HEK293 (cell line): ENCODE measurements at regions not wholly inside any gene's neighbourhood (a gene's known extent, or its start where the extent isn't known, plus 50 kb on each side); places are given as distances from the start of the nearest gene placed in this dataset.

Experiments
- CTCF ChIA-PET: fragments of 350-600 bp; formaldehyde crosslinking; extraction: SDS; loops from one replicate; lab custom pipeline; 2021; ENCODE audit warnings: antibody characterized with exemption; lab: Yijun Ruan, JAX
- POLR2A ChIA-PET: fragments of 300-600 bp; formaldehyde crosslinking; extraction: SDS; loops from one replicate; lab custom pipeline; 2020; ENCODE audit warnings: antibody characterized with exemption, inconsistent platforms; lab: Yijun Ruan, JAX
- H3K27ac ChIP-seq: fragments of 200-500 bp; sonication (Bioruptor generic); 2 replicates; pipeline ENCODE4 v1.5.1; 2014; ENCODE audit warnings: low read depth, low read length, control low read depth, inconsistent platforms; ENCODE audit errors: extremely low read depth
- H3K36me3 ChIP-seq, 2 experiments: fragments of 200-500 bp in 1 of 2; sonication (Bioruptor generic) in 1 of 2; 1 replicate in 1 of 2; 2 replicates in 1 of 2; pipeline ENCODE4 v1.5.1; 2014 to 2017; ENCODE audit warnings: inconsistent platforms in 2 of 2, low read length in 2 of 2; ENCODE audit not compliant: control insufficient read depth in 2 of 2, insufficient read depth in 1 of 2
- H3K4me1 ChIP-seq: fragments of 200-500 bp; sonication (Bioruptor generic); 2 replicates; pipeline ENCODE4 v1.5.1; 2014; ENCODE audit warnings: mild to moderate bottlenecking, low read length, inconsistent platforms; ENCODE audit not compliant: control insufficient read depth, insufficient read depth
- H3K4me3 ChIP-seq: 2 replicates; pipeline ENCODE4 v1.5.1; 2011; ENCODE audit warnings: low read depth, mild to moderate bottlenecking, control low read depth, low read length, moderate library complexity
- H3K9me3 ChIP-seq: fragments of 200-500 bp; sonication (Bioruptor generic); 2 replicates; pipeline ENCODE4 v1.5.1; 2014; ENCODE audit warnings: low read depth, low read length, inconsistent platforms; ENCODE audit not compliant: control insufficient read depth, insufficient read depth
- IKZF3 ChIP-seq: fragments of 450-650 bp; IDR thresholded peaks from 2 replicates; pipeline ENCODE4 v1.5.0; 2018; ENCODE audit warnings: missing biosample characterization, mild to moderate bottlenecking, missing genetic modification characterization, moderate library complexity
- KLF8 ChIP-seq: fragments of 450-650 bp; formaldehyde crosslinking; IDR thresholded peaks from 2 replicates; pipeline ENCODE4 v1.5.1; 2016; ENCODE audit warnings: missing biosample characterization, missing genetic modification characterization
- KLF9 ChIP-seq: fragments of 450-650 bp; formaldehyde crosslinking; IDR thresholded peaks from 2 replicates; pipeline ENCODE4 v1.5.1; 2016; ENCODE audit warnings: missing biosample characterization, missing genetic modification characterization, low read depth
- PRDM1 ChIP-seq: fragments of 450-650 bp; formaldehyde crosslinking; IDR thresholded peaks from 2 replicates; pipeline ENCODE4; 2016; ENCODE audit warnings: missing biosample characterization, missing genetic modification characterization
- SP2 ChIP-seq: fragments of 450-650 bp; formaldehyde crosslinking; IDR thresholded peaks from 2 replicates; pipeline ENCODE4 v1.5.1; 2016; ENCODE audit warnings: missing biosample characterization, missing genetic modification characterization
- YY1 ChIP-seq: fragments of 450-650 bp; formaldehyde crosslinking; IDR thresholded peaks from 2 replicates; pipeline ENCODE4 v1.5.1; 2018; ENCODE audit warnings: missing biosample characterization, missing genetic modification characterization
- YY2 ChIP-seq: fragments of 450-650 bp; formaldehyde crosslinking; IDR thresholded peaks from 2 replicates; pipeline ENCODE4 v1.5.1; 2016; ENCODE audit warnings: missing biosample characterization, missing genetic modification characterization
- ZBTB48 ChIP-seq: fragments of 450-650 bp; formaldehyde crosslinking; IDR thresholded peaks from 2 replicates; pipeline ENCODE4 v1.5.1; 2016; ENCODE audit warnings: missing biosample characterization, missing genetic modification characterization
- ZNF302 ChIP-seq: fragments of 450-650 bp; formaldehyde crosslinking; IDR thresholded peaks from 2 replicates; pipeline ENCODE4 v1.5.1; 2016; ENCODE audit warnings: missing biosample characterization, missing genetic modification characterization, low read depth
- ZNF416 ChIP-seq: fragments of 450-650 bp; formaldehyde crosslinking; IDR thresholded peaks from 2 replicates; pipeline ENCODE4 v1.5.1; 2016; ENCODE audit warnings: missing biosample characterization, missing genetic modification characterization
- ZNF510 ChIP-seq: fragments of 450-650 bp; formaldehyde crosslinking; IDR thresholded peaks from 2 replicates; pipeline ENCODE4 v1.5.1; 2018; ENCODE audit warnings: mild to moderate bottlenecking, missing genetic modification characterization, missing biosample characterization; ENCODE audit not compliant: insufficient replicate concordance
- ZNF529 ChIP-seq: fragments of 450-650 bp; formaldehyde crosslinking; IDR thresholded peaks from 2 replicates; pipeline ENCODE4 v1.5.1; 2017; ENCODE audit warnings: missing genetic modification characterization, missing biosample characterization; ENCODE audit not compliant: insufficient replicate concordance
- ZNF544 ChIP-seq: fragments of 450-650 bp; formaldehyde crosslinking; IDR thresholded peaks from 2 replicates; pipeline ENCODE4 v1.5.0; 2017; ENCODE audit warnings: missing biosample characterization, missing genetic modification characterization
- ZNF747 ChIP-seq: fragments of 450-650 bp; formaldehyde crosslinking; IDR thresholded peaks from 2 replicates; pipeline ENCODE4 v1.5.1; 2016; ENCODE audit warnings: missing biosample characterization, missing genetic modification characterization
- TF ChIP-seq, protein P1 (sequence below): fragments of 450-650 bp; formaldehyde crosslinking; IDR thresholded peaks from 2 replicates; pipeline ENCODE4 v1.5.1; 2016; ENCODE audit warnings: missing biosample characterization, missing genetic modification characterization
- TF ChIP-seq, protein P2 (sequence below): fragments of 450-650 bp; formaldehyde crosslinking; IDR thresholded peaks from 2 replicates; pipeline ENCODE4 v1.5.1; 2016; ENCODE audit warnings: missing biosample characterization, missing genetic modification characterization
- TF ChIP-seq, protein P3 (sequence below): fragments of 450-650 bp; formaldehyde crosslinking; IDR thresholded peaks from 2 replicates; pipeline ENCODE4 v1.5.1; 2016; ENCODE audit warnings: missing biosample characterization, missing genetic modification characterization
- TF ChIP-seq, protein P4 (sequence below): fragments of 450-650 bp; formaldehyde crosslinking; IDR thresholded peaks from 2 replicates; pipeline ENCODE4 v1.5.1; 2017; ENCODE audit warnings: missing biosample characterization, missing genetic modification characterization
- TF ChIP-seq, protein P5 (sequence below): fragments of 450-650 bp; formaldehyde crosslinking; IDR thresholded peaks from 2 replicates; pipeline ENCODE4 v1.5.1; 2016; ENCODE audit warnings: missing biosample characterization, missing genetic modification characterization
- TF ChIP-seq, protein P6 (sequence below): fragments of 450-650 bp; formaldehyde crosslinking; IDR thresholded peaks from 2 replicates; pipeline ENCODE4 v1.5.1; 2016; ENCODE audit warnings: missing biosample characterization, missing genetic modification characterization
- TF ChIP-seq, protein P7 (sequence below): fragments of 450-650 bp; formaldehyde crosslinking; IDR thresholded peaks from 2 replicates; pipeline ENCODE4 v1.5.1; 2016; ENCODE audit warnings: missing biosample characterization, missing genetic modification characterization
- TF ChIP-seq, protein P8 (sequence below): fragments of 450-650 bp; formaldehyde crosslinking; IDR thresholded peaks from 2 replicates; pipeline ENCODE4 v1.5.0; 2017; ENCODE audit warnings: missing biosample characterization, missing genetic modification characterization, borderline replicate concordance

DNA sequence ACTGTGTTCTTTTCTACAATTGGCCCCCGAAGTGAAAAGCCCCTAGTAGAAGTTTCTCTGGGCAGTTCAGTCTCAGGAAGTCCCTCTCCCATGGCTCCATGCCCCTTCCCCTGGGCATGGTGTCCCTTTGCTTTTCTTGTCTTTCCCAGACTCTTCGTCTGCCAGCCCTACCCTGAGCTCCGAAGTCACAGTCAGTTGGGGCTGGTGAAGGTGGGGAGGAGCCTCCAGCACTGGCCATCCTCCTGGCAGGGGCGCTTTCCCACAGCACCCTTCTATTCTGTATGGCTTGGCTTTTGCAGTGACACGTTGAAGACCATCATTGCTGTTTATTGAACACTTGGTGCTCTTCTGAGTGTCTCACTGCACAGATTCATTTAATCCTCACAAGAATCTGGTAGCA, 195.1 kb upstream of the CADM1 start:
- Histone ChIP-seq H3K27ac (no peak overlapping the region), H3K36me3 (no peaks in the 10 kb centered on the region), H3K9me3 (no peaks in the 10 kb centered on the region), H3K4me1 (no peaks in the 10 kb centered on the region), H3K4me3 (no peak overlapping the region)
- TF ChIP-seq ZNF544 (no peak), YY1 (tag by site-specific recombination) (no peak), ZNF529 (tag by site-specific recombination) (no peak), ZNF302 (tag by site-specific recombination) (no peak), ZNF510 (tag by site-specific recombination) (no peak), KLF9 (tag by site-specific recombination) (no peak), IKZF3 (no peak), ZNF747 (tag by site-specific recombination) (no peak), PRDM1 (tag by site-specific recombination) (no peak)
- TF ChIP-seq, protein P1, sequence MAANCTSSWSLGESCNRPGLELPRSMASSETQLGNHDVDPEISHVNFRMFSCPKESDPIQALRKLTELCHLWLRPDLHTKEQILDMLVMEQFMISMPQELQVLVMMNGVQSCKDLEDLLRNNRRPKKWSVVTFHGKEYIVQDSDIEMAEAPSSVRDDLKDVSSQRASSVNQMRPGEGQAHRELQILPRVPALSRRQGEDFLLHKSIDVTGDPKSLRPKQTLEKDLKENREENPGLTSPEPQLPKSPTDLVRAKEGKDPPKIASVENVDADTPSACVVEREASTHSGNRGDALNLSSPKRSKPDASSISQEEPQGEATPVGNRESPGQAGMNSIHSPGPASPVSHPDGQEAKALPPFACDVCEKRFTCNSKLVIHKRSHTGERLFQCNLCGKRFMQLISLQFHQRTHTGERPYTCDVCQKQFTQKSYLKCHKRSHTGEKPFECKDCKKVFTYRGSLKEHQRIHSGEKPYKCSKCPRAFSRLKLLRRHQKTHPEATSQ (tag by site-specific recombination), result no peak
- TF ChIP-seq, protein P2, sequence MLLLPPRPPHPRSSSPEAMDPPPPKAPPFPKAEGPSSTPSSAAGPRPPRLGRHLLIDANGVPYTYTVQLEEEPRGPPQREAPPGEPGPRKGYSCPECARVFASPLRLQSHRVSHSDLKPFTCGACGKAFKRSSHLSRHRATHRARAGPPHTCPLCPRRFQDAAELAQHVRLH (tag by site-specific recombination), result no peak
- TF ChIP-seq, protein P3, sequence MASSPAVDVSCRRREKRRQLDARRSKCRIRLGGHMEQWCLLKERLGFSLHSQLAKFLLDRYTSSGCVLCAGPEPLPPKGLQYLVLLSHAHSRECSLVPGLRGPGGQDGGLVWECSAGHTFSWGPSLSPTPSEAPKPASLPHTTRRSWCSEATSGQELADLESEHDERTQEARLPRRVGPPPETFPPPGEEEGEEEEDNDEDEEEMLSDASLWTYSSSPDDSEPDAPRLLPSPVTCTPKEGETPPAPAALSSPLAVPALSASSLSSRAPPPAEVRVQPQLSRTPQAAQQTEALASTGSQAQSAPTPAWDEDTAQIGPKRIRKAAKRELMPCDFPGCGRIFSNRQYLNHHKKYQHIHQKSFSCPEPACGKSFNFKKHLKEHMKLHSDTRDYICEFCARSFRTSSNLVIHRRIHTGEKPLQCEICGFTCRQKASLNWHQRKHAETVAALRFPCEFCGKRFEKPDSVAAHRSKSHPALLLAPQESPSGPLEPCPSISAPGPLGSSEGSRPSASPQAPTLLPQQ (tag by site-specific recombination), result no peak
- TF ChIP-seq, protein P4, sequence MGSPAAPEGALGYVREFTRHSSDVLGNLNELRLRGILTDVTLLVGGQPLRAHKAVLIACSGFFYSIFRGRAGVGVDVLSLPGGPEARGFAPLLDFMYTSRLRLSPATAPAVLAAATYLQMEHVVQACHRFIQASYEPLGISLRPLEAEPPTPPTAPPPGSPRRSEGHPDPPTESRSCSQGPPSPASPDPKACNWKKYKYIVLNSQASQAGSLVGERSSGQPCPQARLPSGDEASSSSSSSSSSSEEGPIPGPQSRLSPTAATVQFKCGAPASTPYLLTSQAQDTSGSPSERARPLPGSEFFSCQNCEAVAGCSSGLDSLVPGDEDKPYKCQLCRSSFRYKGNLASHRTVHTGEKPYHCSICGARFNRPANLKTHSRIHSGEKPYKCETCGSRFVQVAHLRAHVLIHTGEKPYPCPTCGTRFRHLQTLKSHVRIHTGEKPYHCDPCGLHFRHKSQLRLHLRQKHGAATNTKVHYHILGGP (tag by site-specific recombination), result no peak
- TF ChIP-seq, protein P5, sequence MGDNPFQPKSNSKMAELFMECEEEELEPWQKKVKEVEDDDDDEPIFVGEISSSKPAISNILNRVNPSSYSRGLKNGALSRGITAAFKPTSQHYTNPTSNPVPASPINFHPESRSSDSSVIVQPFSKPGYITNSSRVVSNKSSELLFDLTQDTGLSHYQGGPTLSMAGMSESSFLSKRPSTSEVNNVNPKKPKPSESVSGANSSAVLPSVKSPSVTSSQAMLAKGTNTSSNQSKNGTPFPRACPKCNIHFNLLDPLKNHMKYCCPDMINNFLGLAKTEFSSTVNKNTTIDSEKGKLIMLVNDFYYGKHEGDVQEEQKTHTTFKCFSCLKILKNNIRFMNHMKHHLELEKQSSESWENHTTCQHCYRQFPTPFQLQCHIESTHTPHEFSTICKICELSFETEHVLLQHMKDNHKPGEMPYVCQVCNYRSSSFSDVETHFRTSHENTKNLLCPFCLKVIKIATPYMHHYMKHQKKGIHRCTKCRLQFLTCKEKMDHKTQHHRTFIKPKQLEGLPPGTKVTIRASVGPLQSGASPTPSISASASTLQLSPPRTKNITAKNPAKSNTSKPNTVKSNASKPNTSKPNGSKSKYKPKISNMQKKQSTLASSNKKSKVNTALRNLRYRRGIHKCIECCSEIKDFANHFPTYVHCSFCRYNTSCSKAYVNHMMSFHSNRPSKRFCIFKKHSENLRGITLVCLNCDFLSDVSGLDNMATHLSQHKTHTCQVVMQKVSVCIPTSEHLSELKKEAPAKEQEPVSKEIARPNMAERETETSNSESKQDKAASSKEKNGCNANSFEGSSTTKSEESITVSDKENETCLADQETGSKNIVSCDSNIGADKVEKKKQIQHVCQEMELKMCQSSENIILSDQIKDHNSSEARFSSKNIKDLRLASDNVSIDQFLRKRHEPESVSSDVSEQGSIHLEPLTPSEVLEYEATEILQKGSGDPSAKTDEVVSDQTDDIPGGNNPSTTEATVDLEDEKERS, result no peak
- TF ChIP-seq, protein P6, sequence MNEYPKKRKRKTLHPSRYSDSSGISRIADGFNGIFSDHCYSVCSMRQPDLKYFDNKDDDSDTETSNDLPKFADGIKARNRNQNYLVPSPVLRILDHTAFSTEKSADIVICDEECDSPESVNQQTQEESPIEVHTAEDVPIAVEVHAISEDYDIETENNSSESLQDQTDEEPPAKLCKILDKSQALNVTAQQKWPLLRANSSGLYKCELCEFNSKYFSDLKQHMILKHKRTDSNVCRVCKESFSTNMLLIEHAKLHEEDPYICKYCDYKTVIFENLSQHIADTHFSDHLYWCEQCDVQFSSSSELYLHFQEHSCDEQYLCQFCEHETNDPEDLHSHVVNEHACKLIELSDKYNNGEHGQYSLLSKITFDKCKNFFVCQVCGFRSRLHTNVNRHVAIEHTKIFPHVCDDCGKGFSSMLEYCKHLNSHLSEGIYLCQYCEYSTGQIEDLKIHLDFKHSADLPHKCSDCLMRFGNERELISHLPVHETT (tag by site-specific recombination), result no peak
- ChIA-PET CTCF (no interaction called here), POLR2A (no interaction called here)

DNA sequence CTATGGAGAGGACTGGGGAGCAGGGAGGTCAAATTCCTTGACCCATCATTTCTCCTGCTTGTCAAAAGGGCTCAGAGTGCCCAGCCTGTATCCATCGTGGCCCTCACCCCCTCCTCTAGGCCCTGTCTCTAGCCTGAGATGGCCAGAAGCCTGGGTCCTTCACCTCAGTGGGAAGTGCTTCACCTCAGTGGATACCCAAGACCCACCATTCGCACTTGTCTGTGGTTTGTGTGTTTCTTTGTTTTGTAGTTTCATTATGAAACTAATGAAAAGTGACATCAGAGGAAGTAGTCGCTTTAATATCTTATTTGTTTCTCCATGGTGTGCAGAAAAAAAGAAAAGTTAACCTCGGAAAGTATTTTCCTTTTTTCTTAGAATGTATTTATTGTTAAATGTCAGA, 194.0 kb upstream of the CADM1 start:
- CTCF ChIA-PET, result no interaction called here
- H3K4me3 ChIP-seq, result no peak overlapping the region
- no peak for TF ChIP-seq ZNF416 (tag by site-specific recombination)
- no peak for TF ChIP-seq KLF8
- TF ChIP-seq ZBTB48 (tag by site-specific recombination), result no peak
- TF ChIP-seq PRDM1 (tag by site-specific recombination), result no peak
- TF ChIP-seq, protein P7, sequence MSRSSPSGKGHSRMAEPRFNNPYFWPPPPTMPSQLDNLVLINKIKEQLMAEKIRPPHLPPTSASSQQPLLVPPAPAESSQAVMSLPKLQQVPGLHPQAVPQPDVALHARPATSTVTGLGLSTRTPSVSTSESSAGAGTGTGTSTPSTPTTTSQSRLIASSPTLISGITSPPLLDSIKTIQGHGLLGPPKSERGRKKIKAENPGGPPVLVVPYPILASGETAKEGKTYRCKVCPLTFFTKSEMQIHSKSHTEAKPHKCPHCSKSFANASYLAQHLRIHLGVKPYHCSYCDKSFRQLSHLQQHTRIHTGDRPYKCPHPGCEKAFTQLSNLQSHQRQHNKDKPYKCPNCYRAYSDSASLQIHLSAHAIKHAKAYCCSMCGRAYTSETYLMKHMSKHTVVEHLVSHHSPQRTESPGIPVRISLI (tag by site-specific recombination), result no peak
- no peak for TF ChIP-seq YY2 (tag by site-specific recombination)
- TF ChIP-seq SP2 (tag by site-specific recombination), result no peak
- TF ChIP-seq, protein P8, sequence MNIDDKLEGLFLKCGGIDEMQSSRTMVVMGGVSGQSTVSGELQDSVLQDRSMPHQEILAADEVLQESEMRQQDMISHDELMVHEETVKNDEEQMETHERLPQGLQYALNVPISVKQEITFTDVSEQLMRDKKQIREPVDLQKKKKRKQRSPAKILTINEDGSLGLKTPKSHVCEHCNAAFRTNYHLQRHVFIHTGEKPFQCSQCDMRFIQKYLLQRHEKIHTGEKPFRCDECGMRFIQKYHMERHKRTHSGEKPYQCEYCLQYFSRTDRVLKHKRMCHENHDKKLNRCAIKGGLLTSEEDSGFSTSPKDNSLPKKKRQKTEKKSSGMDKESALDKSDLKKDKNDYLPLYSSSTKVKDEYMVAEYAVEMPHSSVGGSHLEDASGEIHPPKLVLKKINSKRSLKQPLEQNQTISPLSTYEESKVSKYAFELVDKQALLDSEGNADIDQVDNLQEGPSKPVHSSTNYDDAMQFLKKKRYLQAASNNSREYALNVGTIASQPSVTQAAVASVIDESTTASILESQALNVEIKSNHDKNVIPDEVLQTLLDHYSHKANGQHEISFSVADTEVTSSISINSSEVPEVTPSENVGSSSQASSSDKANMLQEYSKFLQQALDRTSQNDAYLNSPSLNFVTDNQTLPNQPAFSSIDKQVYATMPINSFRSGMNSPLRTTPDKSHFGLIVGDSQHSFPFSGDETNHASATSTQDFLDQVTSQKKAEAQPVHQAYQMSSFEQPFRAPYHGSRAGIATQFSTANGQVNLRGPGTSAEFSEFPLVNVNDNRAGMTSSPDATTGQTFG (tag by site-specific recombination), result no peak

More for the DNA sequence above, 194.0 kb upstream of the CADM1 start:
- no peaks in the 10 kb centered on the region for H3K9me3 ChIP-seq
- POLR2A ChIA-PET, result no interaction called here
- no peak overlapping the region for H3K27ac ChIP-seq
- no peaks in the 10 kb centered on the region for H3K4me1 ChIP-seq
- H3K36me3 ChIP-seq, result no peaks in the 10 kb centered on the region
